Upper lobe of left lung (tissue), 6 donors: ENCODE measurements at regions not wholly inside any gene's neighbourhood (a gene's known extent, or its start where the extent isn't known, plus 50 kb on each side); places are given as distances from the start of the nearest gene placed in this dataset.

Experiments used
- ATAC-seq, 2 donors: fragments of 200-7000 bp; cut with Tn5 transposase; one replicate each; pipeline ENCODE4 v1.9.1; 2022; ENCODE audit warnings: mild to moderate bottlenecking in 2 of 2, moderate library complexity in 2 of 2; ENCODE audit not compliant: low FRiP score in 2 of 2
- DNase-seq, 2 donors: peaks; one replicate each; pipeline ENCODE4 v3.0.0-alpha.2; 2019 to 2020
- H3K27ac ChIP-seq, 4 donors: fragments of 200-600 bp; sonication (generic); one replicate each; pipeline ENCODE4 v1.5.1; 2016 to 2019
- H3K27me3 ChIP-seq, 4 donors: fragments of 200-600 bp; sonication (generic); one replicate each; pipeline ENCODE4 v1.5.1; 2017 to 2019
- H3K36me3 ChIP-seq, 4 donors: fragments of 200-600 bp; sonication (generic); one replicate each; pipeline ENCODE4 v1.5.1; 2016 to 2019
- H3K4me1 ChIP-seq, 4 donors: fragments of 200-600 bp; sonication (generic); one replicate each; pipeline ENCODE4 v1.5.1; 2018 to 2019
- H3K4me3 ChIP-seq, 4 donors: fragments of 200-600 bp; sonication (generic); one replicate each; pipeline ENCODE4 v1.5.1; 2017 to 2019; ENCODE audit warnings: mild to moderate bottlenecking in 2 of 4, moderate library complexity in 1 of 4
- H3K9me3 ChIP-seq, 4 donors: fragments of 200-600 bp; sonication (generic); one replicate each; pipeline ENCODE4 v1.5.1; 2018 to 2019
- EP300 ChIP-seq, 4 donors: sonication (generic); formaldehyde crosslinking; IDR thresholded peaks; one replicate each; pipeline ENCODE4 v1.5.1; 2017; ENCODE audit warnings: antibody characterized with exemption in 4 of 4, control low read depth in 2 of 4
- POLR2A ChIP-seq, 4 donors: fragments of 450-650 bp; IDR thresholded peaks; one replicate each; pipeline ENCODE4 v1.5.1; 2016 to 2017; ENCODE audit warnings: antibody characterized with exemption in 4 of 4, mild to moderate bottlenecking in 2 of 4
- POLR2AphosphoS5 ChIP-seq, 2 donors: sonication (generic); formaldehyde crosslinking; IDR thresholded peaks; one replicate each; pipeline ENCODE4 v1.5.1; 2017; ENCODE audit warnings: antibody characterized with exemption in 2 of 2
- WGBS, 2 donors: methylation state at CpG; one replicate each; pipeline ENCODE4 v1.1.5; 2017 to 2018; 5-methylcytosine and 5-hydroxymethylcytosine counted together
- TF ChIP-seq, protein P1 (sequence below), 6 experiments: fragments of 450-650 bp in 4 of 6; fragments of 200-600 bp in 2 of 6; sonication (generic) in 2 of 6; IDR thresholded peaks; one replicate each; pipeline ENCODE4 v1.5.1; 2016 to 2019; ENCODE audit warnings: antibody characterized with exemption in 6 of 6
- donor health status: DM: no; HTN: no; CAD: no; lungs with moderate emphysema.
- donor health status: DM: no; HTN: yes; CAD: no; lungs with severe emphysema.

DNA sequence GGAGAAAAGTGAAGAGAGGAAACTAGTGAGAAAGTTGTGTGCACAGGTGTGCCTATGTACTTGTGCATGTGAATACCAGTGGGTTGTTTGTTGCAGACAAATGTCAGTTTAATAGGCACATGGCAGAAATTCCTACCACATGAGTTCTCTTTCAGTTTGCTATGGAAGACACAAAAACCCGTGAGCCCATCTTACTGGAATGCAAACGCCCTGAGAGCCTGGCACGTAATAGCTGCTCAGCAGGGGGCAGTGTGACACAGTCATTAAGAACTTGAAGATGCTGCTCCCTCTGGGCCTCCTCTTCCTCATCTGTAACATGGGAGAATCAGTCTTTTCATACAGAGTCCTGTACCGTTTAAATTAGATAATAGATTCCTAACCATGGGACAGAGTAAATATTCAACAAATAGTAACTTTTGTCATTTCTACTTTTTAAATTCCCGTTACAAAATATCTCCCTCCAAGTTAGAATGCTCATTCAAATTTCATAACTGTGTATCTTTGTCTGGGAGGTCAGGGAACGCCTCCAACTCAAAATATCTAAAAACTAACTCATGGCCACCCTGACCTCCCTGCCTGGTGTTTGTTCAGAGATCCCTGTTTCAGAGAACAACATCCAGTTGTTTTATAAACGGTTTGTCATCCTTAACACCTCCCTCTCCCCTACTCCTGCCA lies 802.9 kb downstream of the MAFB start:
- H3K4me3 ChIP-seq, result no peak overlapping the region
- WGBS, 2 donors, result 49 to 55% methylated on average over 7 of the region's 7 CpGs
- H3K27ac ChIP-seq, result peak overlapping the region in 1 of 4 donors; percentile 23
- H3K4me1 ChIP-seq, result no peaks in the 10 kb centered on the region
- TF ChIP-seq, protein P1, sequence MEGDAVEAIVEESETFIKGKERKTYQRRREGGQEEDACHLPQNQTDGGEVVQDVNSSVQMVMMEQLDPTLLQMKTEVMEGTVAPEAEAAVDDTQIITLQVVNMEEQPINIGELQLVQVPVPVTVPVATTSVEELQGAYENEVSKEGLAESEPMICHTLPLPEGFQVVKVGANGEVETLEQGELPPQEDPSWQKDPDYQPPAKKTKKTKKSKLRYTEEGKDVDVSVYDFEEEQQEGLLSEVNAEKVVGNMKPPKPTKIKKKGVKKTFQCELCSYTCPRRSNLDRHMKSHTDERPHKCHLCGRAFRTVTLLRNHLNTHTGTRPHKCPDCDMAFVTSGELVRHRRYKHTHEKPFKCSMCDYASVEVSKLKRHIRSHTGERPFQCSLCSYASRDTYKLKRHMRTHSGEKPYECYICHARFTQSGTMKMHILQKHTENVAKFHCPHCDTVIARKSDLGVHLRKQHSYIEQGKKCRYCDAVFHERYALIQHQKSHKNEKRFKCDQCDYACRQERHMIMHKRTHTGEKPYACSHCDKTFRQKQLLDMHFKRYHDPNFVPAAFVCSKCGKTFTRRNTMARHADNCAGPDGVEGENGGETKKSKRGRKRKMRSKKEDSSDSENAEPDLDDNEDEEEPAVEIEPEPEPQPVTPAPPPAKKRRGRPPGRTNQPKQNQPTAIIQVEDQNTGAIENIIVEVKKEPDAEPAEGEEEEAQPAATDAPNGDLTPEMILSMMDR (IDR thresholded peaks at IDR 0.05), result peak in 5 of 6 experiments; percentile 26 to 55 (median 43)
- TF ChIP-seq EP300 (IDR thresholded peaks at IDR 0.05), result no peak
- H3K36me3 ChIP-seq, result no peaks in the 10 kb centered on the region
- peak in 1 of 2 donors; percentile 35 for DNase-seq
- H3K27me3 ChIP-seq, result no peaks in the 10 kb centered on the region
- ATAC-seq, result peak in 1 of 2 donors; percentile 90
- no peaks in the 10 kb centered on the region for H3K9me3 ChIP-seq

DNA sequence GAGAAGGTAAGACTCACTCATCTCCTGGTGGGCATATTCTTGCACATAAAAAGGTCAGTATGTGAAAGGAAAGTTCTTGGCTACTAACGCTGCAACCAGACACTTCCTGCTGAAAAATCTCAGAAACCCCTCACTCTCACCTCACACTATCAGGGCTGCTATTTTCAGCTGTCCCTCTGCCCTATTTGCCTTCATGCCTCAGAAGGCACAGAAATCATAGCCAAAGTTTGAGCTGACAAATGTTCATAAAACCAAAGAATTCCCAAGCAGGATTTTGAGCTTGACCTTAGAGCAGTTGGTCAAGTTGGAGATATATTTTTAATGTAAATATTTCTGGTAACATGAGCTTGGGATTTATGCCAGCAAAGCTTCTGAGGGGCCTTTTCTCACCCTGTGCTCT lies 806.2 kb downstream of the MAFB start:
- ATAC-seq, result no peak
- no peaks in the 10 kb centered on the region for H3K9me3 ChIP-seq

DNA sequence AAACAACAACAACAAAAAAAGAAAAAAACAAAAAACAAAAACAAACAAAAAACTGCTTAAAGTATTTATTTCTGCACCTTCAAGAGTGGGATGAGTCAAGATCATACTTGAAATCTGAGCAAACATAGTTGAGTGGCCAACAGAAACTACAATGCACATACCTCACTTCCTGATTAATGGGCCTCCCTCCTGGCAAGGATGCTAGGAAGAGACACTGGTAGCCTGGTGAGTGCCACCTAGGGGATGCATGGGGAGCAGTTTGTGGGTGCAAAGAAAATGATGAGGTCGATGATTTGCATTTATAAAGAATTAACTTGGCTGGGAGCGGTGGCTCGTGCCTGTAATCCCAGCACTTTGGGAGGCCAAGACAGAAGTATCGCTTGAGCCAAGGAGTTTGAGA lies 808.1 kb downstream of the MAFB start:
- 88 to 94% methylated on average over 4 of the region's 4 CpGs for WGBS, 2 donors
- Histone ChIP-seq H3K9me3 (no peaks in the 10 kb centered on the region), H3K4me1 (no peaks in the 10 kb centered on the region), H3K27ac (no peak overlapping the region), H3K27me3 (no peaks in the 10 kb centered on the region), H3K4me3 (no peak overlapping the region), H3K36me3 (no peaks in the 10 kb centered on the region)
- no peak for ATAC-seq
- TF ChIP-seq, protein P1 (IDR thresholded peaks at IDR 0.05), result no peak
- no peak for TF ChIP-seq EP300 (IDR thresholded peaks at IDR 0.05)
- no peak for TF ChIP-seq POLR2A (IDR thresholded peaks at IDR 0.05)
- TF ChIP-seq POLR2AphosphoS5 (IDR thresholded peaks at IDR 0.05), result no peak
- DNase-seq, result no peak

More for the DNA sequence above, 806.2 kb downstream of the MAFB start:
- TF ChIP-seq, protein P1 (IDR thresholded peaks at IDR 0.05), result no peak
- no peak for TF ChIP-seq POLR2AphosphoS5 (IDR thresholded peaks at IDR 0.05)
- no peak for TF ChIP-seq EP300 (IDR thresholded peaks at IDR 0.05)
- no peak for TF ChIP-seq POLR2A (IDR thresholded peaks at IDR 0.05)
- no peak overlapping the region for H3K4me3 ChIP-seq
- no peak for DNase-seq
- no peak overlapping the region for H3K27ac ChIP-seq
- no peaks in the 10 kb centered on the region for H3K27me3 ChIP-seq
- no peaks in the 10 kb centered on the region for H3K36me3 ChIP-seq
- WGBS, 2 donors, result 54 to 63% methylated on average over 1 of the region's 1 CpG
- no peaks in the 10 kb centered on the region for H3K4me1 ChIP-seq

DNA sequence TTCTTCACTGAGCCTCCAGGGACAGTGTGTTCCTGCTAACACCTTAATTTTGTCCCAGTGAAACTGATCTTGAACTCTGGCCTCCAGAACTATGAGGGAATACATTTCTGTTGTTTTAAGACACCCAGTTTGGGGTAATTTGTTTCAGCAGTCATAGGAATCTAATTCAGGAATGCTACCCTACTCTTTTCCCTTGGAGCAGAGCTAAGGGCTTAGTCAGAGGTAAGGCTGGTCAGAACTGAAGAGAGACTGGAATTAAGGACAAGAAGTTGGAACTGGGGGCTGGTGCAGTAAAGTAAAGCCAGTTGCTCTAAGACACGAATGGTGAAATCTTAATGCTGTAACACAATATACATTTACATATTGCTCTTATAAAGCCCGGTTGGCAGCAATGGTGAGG lies 809.7 kb downstream of the MAFB start:
- WGBS, 2 donors, result 86 to 91% methylated on average over 2 of the region's 2 CpGs
- H3K36me3 ChIP-seq, result no peaks in the 10 kb centered on the region
- TF ChIP-seq POLR2A (IDR thresholded peaks at IDR 0.05), result no peak
- TF ChIP-seq, protein P1 (IDR thresholded peaks at IDR 0.05), result no peak
- H3K27ac ChIP-seq, result no peak overlapping the region
- DNase-seq (no peak), ATAC-seq (no peak)
- H3K4me1 ChIP-seq, result no peaks in the 10 kb centered on the region
- H3K9me3 ChIP-seq, result no peaks in the 10 kb centered on the region
- no peak overlapping the region for H3K4me3 ChIP-seq
- H3K27me3 ChIP-seq, result no peaks in the 10 kb centered on the region

DNA sequence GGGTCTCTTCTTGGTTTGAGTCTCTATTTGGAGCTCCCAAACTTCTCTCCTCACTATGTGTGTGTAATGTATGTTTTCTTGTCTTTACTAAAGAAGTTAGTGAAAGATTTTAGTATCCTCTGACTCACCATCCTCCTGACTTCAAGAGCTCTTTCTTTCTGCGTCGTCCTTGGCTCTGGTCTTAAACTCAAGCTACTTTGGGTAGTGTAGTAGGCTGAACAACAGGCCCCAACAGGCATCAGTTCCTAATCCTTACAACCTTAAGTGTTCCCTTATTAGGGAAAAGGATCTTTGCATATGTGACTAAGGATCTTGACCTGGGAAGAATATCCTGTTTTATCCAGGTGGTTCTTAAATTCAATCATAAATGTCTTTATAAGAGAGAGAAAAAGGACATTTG lies 810.2 kb downstream of the MAFB start:
- no peak for DNase-seq
- WGBS, 2 donors, result 59 to 60% methylated on average over 2 of the region's 2 CpGs
- Histone ChIP-seq H3K27ac (no peak overlapping the region), H3K36me3 (no peaks in the 10 kb centered on the region), H3K4me3 (no peak overlapping the region), H3K9me3 (no peaks in the 10 kb centered on the region), H3K4me1 (peaks cover 0 to 4% (median 1%) of the 10 kb centered on the region in 4 donors), H3K27me3 (no peaks in the 10 kb centered on the region)
- ATAC-seq, result no peak
- TF ChIP-seq POLR2A (IDR thresholded peaks at IDR 0.05), result no peak
- no peak for TF ChIP-seq POLR2AphosphoS5 (IDR thresholded peaks at IDR 0.05)
- TF ChIP-seq, protein P1 (IDR thresholded peaks at IDR 0.05), result no peak
- no peak for TF ChIP-seq EP300 (IDR thresholded peaks at IDR 0.05)
